ENCODE measurements at regions not wholly inside any gene's neighbourhood (a gene's known extent, or its start where the extent isn't known, plus 50 kb on each side); places are given as distances from the start of the nearest gene placed in this dataset.

DNA sequence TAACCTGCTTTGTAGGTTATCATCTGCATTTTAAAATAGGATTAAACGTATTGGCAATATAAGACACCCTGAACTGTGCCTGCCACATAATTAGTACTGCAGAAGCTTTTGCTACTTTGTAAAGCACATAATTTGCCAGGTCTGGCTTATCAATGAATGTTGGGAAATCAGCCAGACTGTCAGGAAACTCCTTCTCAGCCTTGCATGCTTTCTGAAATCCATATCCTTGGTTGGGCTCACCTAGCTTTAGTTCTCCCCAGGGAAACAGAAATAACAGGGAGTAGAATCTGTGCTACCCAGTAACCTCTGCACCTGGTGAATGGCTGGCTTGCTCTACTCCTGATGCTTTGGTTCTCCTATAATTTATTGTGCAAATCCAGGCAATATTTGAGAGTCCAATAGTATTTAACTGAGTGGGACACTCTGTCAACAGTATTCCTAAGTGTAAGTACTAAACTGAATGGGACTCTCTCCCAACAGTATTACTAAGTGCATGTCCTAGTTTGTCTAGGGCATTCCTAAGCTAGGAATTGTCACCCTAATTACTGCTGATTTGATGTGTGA, 354.5 kb downstream of the WDR72 start:
- Histone ChIP-seq H2BK5ac (ENCODE audit: insufficient read length, low read length) (no peak overlapping the region), H2BK20ac (ENCODE audit: low read depth, low read length, poor library complexity, severe bottlenecking) (no peak overlapping the region), H4K91ac (ENCODE audit: insufficient read length, low read depth, low read length) (no peak overlapping the region), H3K14ac (ENCODE audit: insufficient read depth, low read length) (no peak overlapping the region), H4K20me1 (ENCODE audit: control insufficient read depth, insufficient read depth, insufficient read length) (no peaks in the 10 kb centered on the region), H3K79me2 (ENCODE audit: insufficient read depth, low read length) (no peaks in the 10 kb centered on the region), H3K23me2 (ENCODE audit: insufficient read length, low read depth, low read length, poor library complexity, severe bottlenecking) (no peaks in the 10 kb centered on the region), H2AK5ac (ENCODE audit: insufficient read length, low read length) (no peak overlapping the region), H3T11ph (ENCODE audit: low read length) (no peak overlapping the region), H3K18ac (ENCODE audit: insufficient read length, low read depth, low read length) (no peak overlapping the region), H3K9ac (ENCODE audit: extremely low read depth, insufficient read length, low read length) (no peak overlapping the region), H3K27me3 (ENCODE audit: insufficient read depth, low read length) (no peaks in the 10 kb centered on the region; the same call in 1 of the 2 replicates), H3K79me1 (ENCODE audit: insufficient read depth, low read depth, low read length, poor library complexity, severe bottlenecking) (no peaks in the 10 kb centered on the region), H3K9me3 (ENCODE audit: control insufficient read depth, low read depth, low read length) (no peaks in the 10 kb centered on the region), H3K27ac (ENCODE audit: insufficient read length, low read depth, low read length) (no peak overlapping the region), H3K4me2 (ENCODE audit: insufficient read depth, insufficient read length, low read length) (no peak overlapping the region), H2BK15ac (ENCODE audit: low read depth, low read length) (no peak overlapping the region), H4K8ac (replicated peaks; ENCODE audit: insufficient read length, low read depth, low read length) (no peak overlapping the region), H3K56ac (ENCODE audit: insufficient read length, low read depth, low read length) (no peak overlapping the region), H2BK120ac (ENCODE audit: low read depth, low read length, poor library complexity, severe bottlenecking) (no peak overlapping the region), H3K4me1 (ENCODE audit: insufficient read depth, low read length) (no peaks in the 10 kb centered on the region), H3K4ac (ENCODE audit: low read depth, low read length) (no peak overlapping the region), H4K5ac (ENCODE audit: insufficient read length, low read depth, low read length) (no peak overlapping the region), H2AFZ (ENCODE audit: low read length) (no peak overlapping the region), H3K23ac (ENCODE audit: insufficient read length, low read depth, low read length) (no peak overlapping the region), H2BK12ac (ENCODE audit: insufficient read length, low read depth, low read length) (no peak overlapping the region)
- H3K9me3 Mint-ChIP-seq, result no peaks in the 10 kb centered on the region
- no peak overlapping the region for H3K4me3 Mint-ChIP-seq
- peaks cover 3% of the 10 kb centered on the region for H3K27me3 Mint-ChIP-seq (ENCODE audit: low read depth)
- H3K27ac Mint-ChIP-seq, result no peak overlapping the region
- TF ChIP-seq, protein P1, sequence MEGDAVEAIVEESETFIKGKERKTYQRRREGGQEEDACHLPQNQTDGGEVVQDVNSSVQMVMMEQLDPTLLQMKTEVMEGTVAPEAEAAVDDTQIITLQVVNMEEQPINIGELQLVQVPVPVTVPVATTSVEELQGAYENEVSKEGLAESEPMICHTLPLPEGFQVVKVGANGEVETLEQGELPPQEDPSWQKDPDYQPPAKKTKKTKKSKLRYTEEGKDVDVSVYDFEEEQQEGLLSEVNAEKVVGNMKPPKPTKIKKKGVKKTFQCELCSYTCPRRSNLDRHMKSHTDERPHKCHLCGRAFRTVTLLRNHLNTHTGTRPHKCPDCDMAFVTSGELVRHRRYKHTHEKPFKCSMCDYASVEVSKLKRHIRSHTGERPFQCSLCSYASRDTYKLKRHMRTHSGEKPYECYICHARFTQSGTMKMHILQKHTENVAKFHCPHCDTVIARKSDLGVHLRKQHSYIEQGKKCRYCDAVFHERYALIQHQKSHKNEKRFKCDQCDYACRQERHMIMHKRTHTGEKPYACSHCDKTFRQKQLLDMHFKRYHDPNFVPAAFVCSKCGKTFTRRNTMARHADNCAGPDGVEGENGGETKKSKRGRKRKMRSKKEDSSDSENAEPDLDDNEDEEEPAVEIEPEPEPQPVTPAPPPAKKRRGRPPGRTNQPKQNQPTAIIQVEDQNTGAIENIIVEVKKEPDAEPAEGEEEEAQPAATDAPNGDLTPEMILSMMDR (conservative IDR thresholded peaks at IDR 0.05), result no peak
- DNase-seq, result no peak
- no peaks in the 10 kb centered on the region for H3K36me3 Mint-ChIP-seq (ENCODE audit: insufficient read depth in 1 of 3, low read depth in 3 of 3)
- H3K4me1 Mint-ChIP-seq, result peaks cover 8 to 14% of the 10 kb centered on the region in 2 experiments
- WGBS (ENCODE audit: extremely low coverage, insufficient read length, low lambda C conversion rate), result no CpG with 5 or more reads among the region's 1 CpG
